ENCODE measurements at regions not wholly inside any gene's neighbourhood (a gene's known extent, or its start where the extent isn't known, plus 50 kb on each side); places are given as distances from the start of the nearest gene placed in this dataset.

DNA sequence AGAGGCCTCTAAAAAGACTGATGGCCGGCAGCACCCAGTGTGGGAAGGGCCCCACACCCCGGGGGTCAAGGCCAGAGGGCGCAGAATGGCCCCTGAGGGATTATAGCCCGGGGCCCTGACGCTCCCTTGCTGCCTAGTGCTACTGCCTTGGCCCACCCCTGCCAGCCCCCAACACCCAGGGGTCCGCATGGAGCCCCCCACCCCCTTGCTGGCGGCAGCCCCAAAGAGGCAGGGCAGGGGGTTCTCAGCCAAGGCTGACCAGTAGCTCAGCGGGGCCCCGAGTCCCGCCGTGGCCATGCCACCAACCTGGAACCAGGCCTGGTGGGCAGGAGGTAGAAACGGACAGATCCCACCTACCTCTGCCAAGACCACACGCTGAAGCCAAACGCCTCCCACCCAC is 73.1 kb upstream of the FBRSL1 start:
- no TSS peak for BruUV-seq (replicated peaks)
- no peak overlapping the region for H3K27ac Mint-ChIP-seq (ENCODE audit: unreplicated experiment)
- peaks cover 47% of the 10 kb centered on the region for H3K27me3 Mint-ChIP-seq (ENCODE audit: unreplicated experiment)
- H3K4me1 Mint-ChIP-seq (ENCODE audit: low read depth, unreplicated experiment) = no peaks in the 10 kb centered on the region
- CTCF ChIA-PET = interaction anchor here (3.8 to 5.6 kb wide), 2 partner anchors 198 to 263 kb away, joined by 40 to 96 read pairs; no protein-coding TSS in a partner anchor
- intact Hi-C loops (cut with micrococcal nuclease; ENCODE audit: unreplicated experiment) = loop anchor here (5.0 kb wide), 1 partner anchor 105 kb away; no protein-coding TSS in a partner anchor
- peaks cover 6% of the 10 kb centered on the region for H3K36me3 Mint-ChIP-seq (ENCODE audit: insufficient read depth, unreplicated experiment)
- no peaks in the 10 kb centered on the region for H3K9me3 Mint-ChIP-seq (ENCODE audit: low read depth, unreplicated experiment)
- TF ChIP-seq, protein P1, sequence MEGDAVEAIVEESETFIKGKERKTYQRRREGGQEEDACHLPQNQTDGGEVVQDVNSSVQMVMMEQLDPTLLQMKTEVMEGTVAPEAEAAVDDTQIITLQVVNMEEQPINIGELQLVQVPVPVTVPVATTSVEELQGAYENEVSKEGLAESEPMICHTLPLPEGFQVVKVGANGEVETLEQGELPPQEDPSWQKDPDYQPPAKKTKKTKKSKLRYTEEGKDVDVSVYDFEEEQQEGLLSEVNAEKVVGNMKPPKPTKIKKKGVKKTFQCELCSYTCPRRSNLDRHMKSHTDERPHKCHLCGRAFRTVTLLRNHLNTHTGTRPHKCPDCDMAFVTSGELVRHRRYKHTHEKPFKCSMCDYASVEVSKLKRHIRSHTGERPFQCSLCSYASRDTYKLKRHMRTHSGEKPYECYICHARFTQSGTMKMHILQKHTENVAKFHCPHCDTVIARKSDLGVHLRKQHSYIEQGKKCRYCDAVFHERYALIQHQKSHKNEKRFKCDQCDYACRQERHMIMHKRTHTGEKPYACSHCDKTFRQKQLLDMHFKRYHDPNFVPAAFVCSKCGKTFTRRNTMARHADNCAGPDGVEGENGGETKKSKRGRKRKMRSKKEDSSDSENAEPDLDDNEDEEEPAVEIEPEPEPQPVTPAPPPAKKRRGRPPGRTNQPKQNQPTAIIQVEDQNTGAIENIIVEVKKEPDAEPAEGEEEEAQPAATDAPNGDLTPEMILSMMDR (IDR thresholded peaks at IDR 0.05; ENCODE audit: unreplicated experiment) = no peak
- no peak for DNase-seq
- H3K4me3 Mint-ChIP-seq (ENCODE audit: low read depth, unreplicated experiment) = no peak overlapping the region

DNA sequence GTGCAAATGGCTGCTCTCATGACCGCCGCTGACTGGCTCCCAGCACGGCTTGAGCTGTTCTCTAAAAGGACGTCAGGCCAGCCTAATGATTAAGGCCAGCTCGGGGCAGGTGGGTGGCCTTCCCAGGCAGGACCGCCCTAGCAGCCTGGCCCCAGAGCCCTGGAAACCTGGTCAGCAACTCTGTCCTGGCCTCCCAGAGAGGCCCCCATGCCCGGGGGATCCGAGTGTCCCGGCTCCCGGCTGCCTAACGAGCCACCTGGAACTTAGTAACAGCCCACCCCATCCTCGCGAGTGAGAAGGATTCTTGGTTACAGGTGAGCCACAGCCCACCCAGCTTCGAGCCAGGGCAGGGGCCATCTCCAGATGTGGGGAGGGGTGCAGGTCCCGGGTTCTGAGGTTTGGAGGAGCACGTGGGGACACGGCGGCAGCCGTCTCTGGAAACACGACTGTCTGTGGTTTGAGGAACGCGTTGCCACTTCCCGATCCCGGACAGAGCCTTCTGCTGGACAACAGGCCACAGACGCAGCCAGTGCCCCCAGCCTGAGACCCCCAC is 73.8 kb upstream of the FBRSL1 start:
- DNase-seq = no peak
- Mint-ChIP-seq H3K4me3 (ENCODE audit: low read depth, unreplicated experiment) (no peak overlapping the region), H3K36me3 (ENCODE audit: insufficient read depth, unreplicated experiment) (peaks cover 6% of the 10 kb centered on the region), H3K27ac (ENCODE audit: unreplicated experiment) (no peak overlapping the region), H3K4me1 (ENCODE audit: low read depth, unreplicated experiment) (no peaks in the 10 kb centered on the region), H3K9me3 (ENCODE audit: low read depth, unreplicated experiment) (no peaks in the 10 kb centered on the region), H3K27me3 (ENCODE audit: unreplicated experiment) (peaks cover 41% of the 10 kb centered on the region)
- TF ChIP-seq, protein P1 (IDR thresholded peaks at IDR 0.05; ENCODE audit: unreplicated experiment) = no peak
- CTCF ChIA-PET = interaction anchor here (1.2 to 5.6 kb wide), 5 partner anchors 33 to 262 kb away, joined by 4 to 96 read pairs (median 30); no protein-coding TSS in a partner anchor
- intact Hi-C loops (cut with micrococcal nuclease; ENCODE audit: unreplicated experiment) = loop anchor here (5.0 kb wide), 1 partner anchor 106 kb away; no protein-coding TSS in a partner anchor
- BruUV-seq (replicated peaks) = no TSS peak

DNA sequence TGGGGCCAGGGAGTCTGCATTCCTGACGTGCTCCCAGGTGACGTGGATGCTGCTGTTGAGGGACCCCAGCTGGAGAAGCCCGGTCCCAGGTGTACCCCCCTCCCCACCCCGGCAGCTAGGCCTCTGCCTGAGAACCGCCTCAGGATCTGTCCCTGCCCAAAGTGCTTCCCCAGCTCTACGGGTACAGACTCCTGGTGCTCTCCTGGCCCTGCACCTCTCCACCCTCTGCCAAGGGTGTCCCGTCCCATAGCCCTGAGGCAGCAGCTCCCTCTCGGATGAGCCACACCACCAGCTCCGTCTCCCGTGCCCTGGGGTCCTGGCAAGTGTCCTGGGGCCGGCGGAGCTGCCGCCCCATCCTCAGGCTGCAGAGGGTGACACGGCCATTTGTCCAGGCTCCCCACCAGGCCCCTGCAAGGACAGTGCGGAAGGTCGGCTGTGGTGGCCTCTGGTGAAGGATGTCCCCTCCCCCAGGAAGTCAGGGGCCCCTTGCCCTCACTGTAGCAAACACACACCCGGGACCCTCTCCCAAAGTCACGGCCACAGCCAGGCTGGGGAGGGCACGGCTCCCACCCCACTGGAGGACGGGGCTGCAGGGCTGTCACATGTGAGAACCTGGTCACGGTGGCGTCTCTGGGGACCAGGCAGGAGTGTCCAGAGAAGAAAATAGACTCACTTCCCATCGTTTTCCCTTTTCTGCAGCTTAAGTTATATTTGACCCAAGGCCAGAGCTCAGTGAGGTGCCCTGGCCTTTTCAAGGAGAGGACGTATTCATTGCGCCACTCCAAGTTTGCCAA is 74.4 kb upstream of the FBRSL1 start:
- Mint-ChIP-seq H3K27ac (ENCODE audit: unreplicated experiment) (no peak overlapping the region), H3K36me3 (ENCODE audit: insufficient read depth, unreplicated experiment) (peaks cover 6% of the 10 kb centered on the region), H3K9me3 (ENCODE audit: low read depth, unreplicated experiment) (no peaks in the 10 kb centered on the region), H3K4me1 (ENCODE audit: low read depth, unreplicated experiment) (no peaks in the 10 kb centered on the region), H3K27me3 (ENCODE audit: unreplicated experiment) (peaks cover 41% of the 10 kb centered on the region), H3K4me3 (ENCODE audit: low read depth, unreplicated experiment) (no peak overlapping the region)
- CTCF ChIA-PET = interaction anchor here (0.5 to 5.6 kb wide), 11 partner anchors 12 to 262 kb away, joined by 3 to 96 read pairs (median 6); no protein-coding TSS in a partner anchor
- DNase-seq = no peak
- TF ChIP-seq, protein P1 (IDR thresholded peaks at IDR 0.05; ENCODE audit: unreplicated experiment) = no peak
- BruUV-seq (replicated peaks) = no TSS peak
- intact Hi-C loops (cut with micrococcal nuclease; ENCODE audit: unreplicated experiment) = loop anchor here (1.0 to 5.0 kb wide), 4 partner anchors 107 to 261 kb away; no protein-coding TSS in a partner anchor

DNA sequence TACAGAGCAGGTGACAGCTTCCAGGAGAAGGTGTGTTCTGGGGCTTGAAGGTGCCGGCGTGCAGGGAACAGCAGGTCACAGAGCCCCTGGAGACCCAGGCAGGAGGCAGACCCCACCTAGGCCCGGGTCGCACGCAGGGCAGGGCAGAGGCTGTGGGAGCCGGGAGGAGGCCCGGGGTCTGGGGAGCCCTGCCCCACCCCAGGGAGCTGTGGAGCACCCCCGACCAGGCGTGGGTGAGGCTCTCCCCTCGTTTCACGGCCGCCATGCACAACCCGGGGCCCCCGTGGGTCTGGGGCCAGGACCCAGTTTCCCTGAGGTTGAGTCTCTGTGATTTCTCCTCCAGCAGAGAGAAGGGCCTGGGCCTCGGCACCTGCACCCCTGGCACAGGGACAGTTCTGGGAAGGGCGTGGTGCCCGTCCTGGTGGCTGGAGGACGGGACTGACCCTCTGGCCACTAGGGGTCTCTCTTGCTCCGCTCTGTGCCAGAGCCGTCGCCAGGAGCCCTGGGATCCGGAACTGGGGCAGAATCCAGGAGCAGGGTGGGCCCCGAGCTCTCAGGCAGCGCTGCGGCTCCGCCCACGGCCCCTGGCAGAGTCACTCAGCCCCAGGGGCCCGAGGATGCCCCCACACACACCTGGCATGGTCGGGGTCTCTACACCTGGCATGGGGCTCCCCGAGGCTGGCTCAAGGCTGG is 75.2 kb upstream of the FBRSL1 start:
- H3K9me3 Mint-ChIP-seq (ENCODE audit: low read depth, unreplicated experiment) = no peaks in the 10 kb centered on the region
- intact Hi-C loops (cut with micrococcal nuclease; ENCODE audit: unreplicated experiment) = loop anchor here (1.0 to 5.0 kb wide), 4 partner anchors 108 to 260 kb away; no protein-coding TSS in a partner anchor
- no peak overlapping the region for H3K4me3 Mint-ChIP-seq (ENCODE audit: low read depth, unreplicated experiment)
- CTCF ChIA-PET = interaction anchor here (0.5 to 5.6 kb wide), 12 partner anchors 12 to 261 kb away, joined by 3 to 96 read pairs (median 5); no protein-coding TSS in a partner anchor
- DNase-seq = peak; percentile 97
- H3K4me1 Mint-ChIP-seq (ENCODE audit: low read depth, unreplicated experiment) = no peaks in the 10 kb centered on the region
- TF ChIP-seq, protein P1 (IDR thresholded peaks at IDR 0.05; ENCODE audit: unreplicated experiment) = peak; percentile 98
- peaks cover 41% of the 10 kb centered on the region for H3K27me3 Mint-ChIP-seq (ENCODE audit: unreplicated experiment)
- H3K27ac Mint-ChIP-seq (ENCODE audit: unreplicated experiment) = no peak overlapping the region
- no TSS peak for BruUV-seq (replicated peaks)
- H3K36me3 Mint-ChIP-seq (ENCODE audit: insufficient read depth, unreplicated experiment) = peaks cover 6% of the 10 kb centered on the region

Data from Calu3 (cell line).